Coronary artery (tissue), 2 donors: ENCODE measurements at regions not wholly inside any gene's neighbourhood (a gene's known extent, or its start where the extent isn't known, plus 50 kb on each side); places are given as distances from the start of the nearest gene placed in this dataset.

Source experiments
- DNase-seq: peaks from one replicate; pipeline ENCODE4 v3.0.0-alpha.2; 2017; ENCODE audit warnings: low spot score
- H3K27ac ChIP-seq, 2 donors: fragments of 200-600 bp; sonication (generic); one replicate each; pipeline ENCODE4 v1.5.1; 2016 to 2019
- H3K4me3 ChIP-seq: fragments of 200-600 bp; sonication (generic); 2 replicates; pipeline ENCODE4 v1.5.1; 2016; ENCODE audit warnings: mild to moderate bottlenecking, moderate library complexity
- CTCF ChIP-seq: fragments of 200-600 bp; sonication (generic); IDR thresholded peaks from one replicate; pipeline ENCODE4 v1.5.1; 2019; ENCODE audit warnings: antibody characterized with exemption

GRCh38 chr13:50575138-50575537, 268.4 kb downstream of the DLEU7 start:
- DNase-seq, result no peak
- H3K4me3 ChIP-seq, result no peak overlapping the region
- no peak overlapping the region for H3K27ac ChIP-seq
- TF ChIP-seq CTCF, result no peak

- H3K27ac ChIP-seq, result no peak overlapping the region
- DNase-seq, result no peak
- no peak overlapping the region for H3K4me3 ChIP-seq
- no peak for TF ChIP-seq CTCF
Observed at GRCh38 chr13:50576156-50576555, 267.3 kb downstream of the DLEU7 start.

DNA sequence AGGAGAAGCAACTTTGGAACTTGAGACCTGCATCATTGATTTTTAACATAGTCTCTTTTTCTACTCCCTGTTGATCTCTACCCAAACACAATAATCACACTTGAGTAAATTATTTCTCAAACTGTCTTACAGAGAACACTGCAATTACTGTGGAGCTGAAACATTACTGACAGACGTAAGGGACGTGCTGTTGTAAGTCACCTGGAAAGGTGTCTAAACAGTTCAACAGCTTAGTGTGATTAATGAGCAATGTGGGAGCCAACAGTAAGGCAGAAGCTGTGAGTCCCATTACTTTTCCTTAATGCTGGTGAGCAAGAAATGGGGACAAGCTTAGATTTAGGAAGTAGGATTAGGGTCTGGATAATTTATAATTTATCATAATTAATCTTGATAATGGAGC, 265.7 kb downstream of the DLEU7 start:
- DNase-seq, result no peak
- H3K4me3 ChIP-seq, result no peak overlapping the region
- no peak for TF ChIP-seq CTCF
- H3K27ac ChIP-seq, result no peak overlapping the region

DNA sequence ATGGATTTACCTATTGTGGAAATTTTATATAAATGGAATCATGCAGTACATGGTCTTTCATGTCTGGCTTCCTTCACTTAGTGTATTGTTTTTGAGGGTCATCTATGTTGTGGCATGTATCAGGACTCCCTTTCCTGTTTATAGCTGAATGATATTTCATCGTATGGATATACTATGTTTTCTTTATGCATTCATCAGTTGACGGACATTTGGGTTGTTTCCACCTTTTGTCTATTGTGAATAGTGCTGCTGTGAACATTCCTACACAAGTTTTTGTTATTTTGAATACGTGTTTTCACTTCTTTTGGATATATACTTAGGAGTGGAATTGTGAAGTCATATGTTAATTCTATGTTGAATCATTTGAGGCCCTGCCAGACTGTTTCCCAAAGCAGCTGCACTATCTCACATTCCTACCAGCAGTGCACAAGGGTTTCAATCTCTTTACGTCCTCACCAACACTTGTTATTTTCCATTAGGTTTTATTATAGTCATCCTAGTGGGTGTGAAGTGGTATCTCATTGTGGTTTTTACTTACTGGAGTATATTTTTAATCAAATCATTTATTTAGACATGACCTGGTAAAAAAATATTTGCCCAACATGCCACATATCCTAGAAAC, 262.7 kb downstream of the DLEU7 start:
- DNase-seq, result no peak
- Histone ChIP-seq H3K4me3 (no peak overlapping the region), H3K27ac (peak overlapping the region; percentile 4 to 66)
- TF ChIP-seq CTCF, result no peak

DNA sequence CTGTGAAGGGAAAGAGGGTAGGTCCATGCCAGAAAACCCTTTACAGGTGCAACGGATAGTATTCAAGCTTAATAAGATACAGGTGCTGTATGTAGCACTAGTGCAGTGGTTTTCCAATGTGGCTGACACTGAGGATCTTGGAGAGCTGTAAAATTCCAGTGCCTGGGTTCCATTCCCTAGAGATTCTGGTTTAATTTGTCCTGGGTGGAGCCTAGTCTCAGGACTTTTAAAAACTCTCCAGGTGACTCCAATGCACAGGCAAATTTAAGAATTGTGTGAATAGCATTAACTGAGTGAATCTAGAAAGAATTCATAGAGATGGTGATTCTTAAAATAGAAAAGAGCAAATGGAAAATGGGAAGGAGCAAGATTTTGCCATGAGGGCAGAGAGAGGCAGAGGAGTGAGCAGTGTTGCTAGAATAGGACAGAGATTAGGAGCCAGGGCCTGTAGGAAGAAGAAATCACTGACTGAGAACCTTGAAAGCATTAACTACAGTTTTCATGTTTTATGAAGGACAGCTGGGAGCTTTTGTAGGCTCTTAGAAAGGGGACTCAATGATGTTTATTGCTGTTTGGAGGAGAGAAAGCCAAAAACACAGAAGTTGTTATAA, 261.8 kb downstream of the DLEU7 start:
- DNase-seq, result no peak
- H3K4me3 ChIP-seq, result no peak overlapping the region
- no peak for TF ChIP-seq CTCF
- H3K27ac ChIP-seq, result peak overlapping the region; percentile 4 to 66

GRCh38 chr13:50584856-50585580, 258.5 kb downstream of the DLEU7 start:
- DNase-seq, result no peak
- no peak overlapping the region for H3K27ac ChIP-seq
- no peak for TF ChIP-seq CTCF
- H3K4me3 ChIP-seq, result no peak overlapping the region
